Panc1 (cell line): ENCODE measurements at regions not wholly inside any gene's neighbourhood (a gene's known extent, or its start where the extent isn't known, plus 50 kb on each side); places are given as distances from the start of the nearest gene placed in this dataset.

Experiments used
- ATAC-seq: fragments of 200-7000 bp; cut with Tn5 transposase; 2 replicates; pipeline ENCODE4 v1.9.1; 2020; ENCODE audit warnings: mild to moderate bottlenecking, moderate library complexity
- BruUV-seq: library from RNA; stranded (reverse); fragments of 400-500 nt; replicated peaks from 2 replicates; lab custom pipeline; 2021; lab: Mats Ljungman, UMichigan
- CTCF ChIA-PET: fragments of 300-600 bp; sonication (Branson Sonifier 250); formaldehyde crosslinking; loops from one replicate; lab custom pipeline; 2022; ENCODE audit warnings: antibody characterized with exemption; lab: Charles Lee
- POLR2A ChIA-PET: fragments of 300-600 bp; sonication (Branson Sonifier 250); formaldehyde crosslinking; loops from one replicate; lab custom pipeline; 2022; ENCODE audit warnings: antibody characterized with exemption; lab: Charles Lee
- DNase-seq: peaks from one replicate; pipeline ENCODE4 v3.0.0-alpha.2; 2010; ENCODE audit warnings: low read depth, low spot score
- H3K27ac ChIP-seq: 2 replicates; pipeline ENCODE4 v1.5.1; 2011; ENCODE audit warnings: mild to moderate bottlenecking, low read length, inconsistent platforms
- H3K27me3 ChIP-seq: fragments of 200-500 bp; sonication (Bioruptor generic); 2 replicates; pipeline ENCODE4 v1.6.0; 2014; ENCODE audit warnings: low read length, inconsistent platforms; ENCODE audit not compliant: control insufficient read depth, insufficient read depth
- H3K36me3 ChIP-seq: fragments of 200-500 bp; sonication (Bioruptor generic); 2 replicates; pipeline ENCODE4 v1.5.1; 2014; ENCODE audit warnings: inconsistent platforms, mild to moderate bottlenecking, low read length, moderate library complexity; ENCODE audit not compliant: control insufficient read depth, insufficient read depth
- H3K4me1 ChIP-seq: 2 replicates; pipeline ENCODE4 v1.5.1; 2011; ENCODE audit warnings: inconsistent platforms, mild to moderate bottlenecking, low read length, moderate library complexity; ENCODE audit not compliant: control insufficient read depth, insufficient read depth
- H3K4me3 ChIP-seq, 2 experiments: 2 replicates each; pipeline ENCODE4 v1.5.1; 2011 to 2012; ENCODE audit warnings: low read depth in 2 of 2, low read length in 2 of 2, mild to moderate bottlenecking in 2 of 2, inconsistent platforms in 1 of 2, moderate library complexity in 1 of 2
- H3K9me3 ChIP-seq: fragments of 200-500 bp; sonication (Bioruptor generic); 2 replicates; pipeline ENCODE4 v1.5.1; 2014; ENCODE audit warnings: low read depth, mild to moderate bottlenecking, inconsistent platforms, low read length, moderate library complexity; ENCODE audit not compliant: control insufficient read depth, insufficient read depth
- CTCF ChIP-seq: fragments of 450-650 bp; IDR thresholded peaks from 2 replicates; pipeline ENCODE4 v1.5.1; 2017; ENCODE audit warnings: mild to moderate bottlenecking
- POLR2AphosphoS5 ChIP-seq: IDR thresholded peaks from 2 replicates; pipeline ENCODE4 v1.6.1; 2012; ENCODE audit warnings: mild to moderate bottlenecking, low read depth, low read length, moderate library complexity
- REST ChIP-seq, 2 experiments: IDR thresholded peaks; 2 replicates each; pipeline ENCODE4 v1.6.1; 2011 to 2012; ENCODE audit warnings: low read depth in 2 of 2, control low read depth in 1 of 2, low read length in 1 of 2, mild to moderate bottlenecking in 1 of 2, moderate library complexity in 1 of 2; ENCODE audit not compliant: insufficient read depth in 1 of 2
- SIN3A ChIP-seq: IDR thresholded peaks from 2 replicates; pipeline ENCODE4 v1.6.1; 2012; ENCODE audit warnings: low read depth, mild to moderate bottlenecking, low read length, moderate library complexity, borderline replicate concordance; ENCODE audit not compliant: insufficient read depth
- TCF7L2 ChIP-seq: IDR thresholded peaks from 2 replicates; pipeline ENCODE4 v1.6.1; 2011; ENCODE audit warnings: mild to moderate bottlenecking, low read depth, low read length, inconsistent platforms
- in situ Hi-C: cut with HindIII; loops from 2 replicates; pipeline ENCODE4 v1.10.0; 2016; ENCODE audit warnings: low sequenced_read_pairs, low pct_unique_long_range_greater_than_20kb
- intact Hi-C: fragments of 100-400 bp; cut with micrococcal nuclease; formaldehyde crosslinking; loops from one replicate; pipeline ENCODE4 v1.10.0; 2022; ENCODE audit not compliant: unreplicated experiment

- TF ChIP-seq TCF7L2 (no peak), SIN3A (no peak), CTCF (no peak), POLR2AphosphoS5 (no peak), REST (IDR thresholded peaks at IDR 0.05; ENCODE audit: insufficient read depth in 1 of 2, low read depth in 2 of 2, low read length in 1 of 2) (no peak)
- Histone ChIP-seq H3K27me3 (no peaks in the 10 kb centered on the region), H3K36me3 (no peaks in the 10 kb centered on the region), H3K27ac (no peak overlapping the region), H3K4me3 (no peak overlapping the region), H3K4me1 (no peaks in the 10 kb centered on the region), H3K9me3 (no peaks in the 10 kb centered on the region)
- BruUV-seq, result no TSS peak
- no peak for DNase-seq
- intact Hi-C loops (no loop called here), in situ Hi-C loops (no loop called here)
- ChIA-PET POLR2A (no interaction called here), CTCF (no interaction called here)
- no peak for ATAC-seq
Observed at GRCh38 chr14:65916055-65916454, 503.5 kb downstream of the FUT8 start.

- ChIA-PET POLR2A (no interaction called here), CTCF (no interaction called here)
- no peaks in the 10 kb centered on the region for H3K4me1 ChIP-seq
- BruUV-seq, result no TSS peak
- ATAC-seq (no peak), DNase-seq (no peak)
- in situ Hi-C loops (no loop called here), intact Hi-C loops (no loop called here)
- H3K27me3 ChIP-seq, result no peaks in the 10 kb centered on the region; the same call in 1 of the 2 replicates
- H3K36me3 ChIP-seq, result no peaks in the 10 kb centered on the region
- no peak overlapping the region for H3K4me3 ChIP-seq
- H3K9me3 ChIP-seq, result no peaks in the 10 kb centered on the region
- H3K27ac ChIP-seq, result no peak overlapping the region
- TF ChIP-seq POLR2AphosphoS5 (no peak), TCF7L2 (no peak), REST (IDR thresholded peaks at IDR 0.05; ENCODE audit: insufficient read depth in 1 of 2, low read depth in 2 of 2, low read length in 1 of 2) (no peak), CTCF (no peak), SIN3A (no peak)
Observed at GRCh38 chr14:65920996-65921395, 508.5 kb downstream of the FUT8 start.
